HFF-Myc (cell line): ENCODE measurements at regions not wholly inside any gene's neighbourhood (a gene's known extent, or its start where the extent isn't known, plus 50 kb on each side); places are given as distances from the start of the nearest gene placed in this dataset.

ENCODE experiments used
- DNase-seq: peaks from one replicate; pipeline ENCODE4 v3.0.0-alpha.2; 2011; ENCODE audit warnings: low read depth; ENCODE audit errors: extremely low read depth
- H3K4me3 ChIP-seq: replicated peaks from 2 replicates; pipeline ENCODE4 v1.5.1; 2011; ENCODE audit warnings: low read depth, mild to moderate bottlenecking, control low read depth, low read length
- TF ChIP-seq, protein P1 (sequence below): IDR thresholded peaks from 2 replicates; pipeline ENCODE4 v1.5.1; 2012; ENCODE audit warnings: mild to moderate bottlenecking, low read depth, low read length, control low read depth; ENCODE audit errors: missing control alignments

DNA sequence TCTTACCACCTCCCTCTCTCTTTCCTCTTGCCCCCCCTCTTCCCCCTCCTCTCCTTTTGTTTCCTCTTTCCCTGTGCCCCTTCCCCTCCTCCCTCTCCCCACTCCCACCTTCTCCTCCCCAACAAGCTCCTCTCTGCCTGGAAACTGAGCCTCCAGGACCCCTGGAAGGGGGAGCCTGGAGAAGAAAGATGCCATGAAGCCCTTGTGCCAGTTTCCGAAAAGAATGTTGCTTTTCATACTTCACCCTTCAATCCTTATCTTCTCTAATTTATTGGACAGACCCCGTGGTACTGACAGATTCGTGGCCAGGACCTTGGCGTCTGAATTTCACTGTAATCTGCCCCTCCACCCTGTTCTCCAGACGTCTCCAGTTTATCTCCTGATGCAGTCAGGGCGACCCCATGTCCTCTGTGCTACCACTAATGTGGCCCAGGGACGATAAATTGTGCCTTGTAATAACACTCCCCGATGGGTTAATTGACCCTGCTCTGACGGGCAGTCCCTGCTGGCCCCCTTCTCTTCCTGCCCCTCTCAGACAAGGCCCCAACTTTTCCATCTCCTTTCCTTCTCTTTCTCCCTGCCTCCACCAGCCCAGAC lies 138.4 kb upstream of the GSE1 start:
- no peak for DNase-seq

DNA sequence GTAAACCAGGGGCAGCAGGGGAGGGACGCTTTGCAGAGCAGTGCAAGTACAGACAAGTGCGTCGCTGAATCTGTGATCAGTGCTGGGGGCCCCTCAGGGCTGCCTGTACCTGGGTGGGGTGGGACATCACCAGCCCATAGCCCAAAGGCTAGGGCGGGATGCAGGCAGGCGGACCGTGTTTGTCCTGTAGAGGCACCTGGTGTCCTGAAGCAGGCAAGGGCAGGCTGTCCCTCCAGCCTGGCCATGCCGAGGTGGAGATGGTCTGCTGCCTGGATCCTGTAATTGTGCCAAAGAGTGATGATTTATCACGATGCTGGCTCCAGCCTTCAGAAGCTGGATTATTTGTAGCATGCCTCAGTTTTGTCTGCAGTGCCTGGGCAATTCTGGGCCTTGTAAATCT lies 137.9 kb upstream of the GSE1 start:
- no peak for DNase-seq
- TF ChIP-seq, protein P1, sequence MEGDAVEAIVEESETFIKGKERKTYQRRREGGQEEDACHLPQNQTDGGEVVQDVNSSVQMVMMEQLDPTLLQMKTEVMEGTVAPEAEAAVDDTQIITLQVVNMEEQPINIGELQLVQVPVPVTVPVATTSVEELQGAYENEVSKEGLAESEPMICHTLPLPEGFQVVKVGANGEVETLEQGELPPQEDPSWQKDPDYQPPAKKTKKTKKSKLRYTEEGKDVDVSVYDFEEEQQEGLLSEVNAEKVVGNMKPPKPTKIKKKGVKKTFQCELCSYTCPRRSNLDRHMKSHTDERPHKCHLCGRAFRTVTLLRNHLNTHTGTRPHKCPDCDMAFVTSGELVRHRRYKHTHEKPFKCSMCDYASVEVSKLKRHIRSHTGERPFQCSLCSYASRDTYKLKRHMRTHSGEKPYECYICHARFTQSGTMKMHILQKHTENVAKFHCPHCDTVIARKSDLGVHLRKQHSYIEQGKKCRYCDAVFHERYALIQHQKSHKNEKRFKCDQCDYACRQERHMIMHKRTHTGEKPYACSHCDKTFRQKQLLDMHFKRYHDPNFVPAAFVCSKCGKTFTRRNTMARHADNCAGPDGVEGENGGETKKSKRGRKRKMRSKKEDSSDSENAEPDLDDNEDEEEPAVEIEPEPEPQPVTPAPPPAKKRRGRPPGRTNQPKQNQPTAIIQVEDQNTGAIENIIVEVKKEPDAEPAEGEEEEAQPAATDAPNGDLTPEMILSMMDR = no peak

More for the DNA sequence above, 138.4 kb upstream of the GSE1 start:
- H3K4me3 ChIP-seq = no peak overlapping the region
- TF ChIP-seq, protein P1 = no peak

DNA sequence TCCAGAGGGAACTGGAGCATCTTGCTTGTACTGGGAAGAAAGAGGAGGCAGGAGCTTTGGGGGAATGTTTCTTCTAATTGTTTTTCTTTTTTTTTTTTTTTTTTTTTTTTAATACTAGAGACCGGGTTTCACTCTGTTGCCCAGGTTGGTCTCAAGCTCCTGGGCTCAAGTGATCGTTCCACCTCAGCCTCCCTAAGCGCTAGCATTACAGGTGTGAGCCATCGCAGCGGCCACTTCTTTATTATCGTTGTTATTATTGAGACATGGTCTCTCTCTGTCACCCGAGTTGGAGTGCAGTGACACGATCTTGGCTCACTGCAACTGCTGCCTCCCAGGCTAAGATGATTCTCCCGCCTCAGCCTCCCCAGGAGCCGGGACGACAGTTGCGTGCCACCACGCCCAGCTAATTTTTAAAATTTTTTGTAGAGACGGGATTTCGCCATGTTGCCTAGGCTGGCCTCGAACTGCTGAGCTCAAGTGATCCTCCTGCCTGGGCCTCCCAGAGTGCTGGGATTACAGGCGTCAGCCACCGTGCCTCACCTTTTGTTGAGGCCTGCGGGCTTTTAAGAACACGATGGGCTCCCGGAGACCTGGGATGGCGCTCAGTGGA lies 137.3 kb upstream of the GSE1 start:
- no peak for DNase-seq
- no peak overlapping the region for H3K4me3 ChIP-seq
- TF ChIP-seq, protein P1 = no peak

More for the DNA sequence above, 137.9 kb upstream of the GSE1 start:
- no peak overlapping the region for H3K4me3 ChIP-seq

DNA sequence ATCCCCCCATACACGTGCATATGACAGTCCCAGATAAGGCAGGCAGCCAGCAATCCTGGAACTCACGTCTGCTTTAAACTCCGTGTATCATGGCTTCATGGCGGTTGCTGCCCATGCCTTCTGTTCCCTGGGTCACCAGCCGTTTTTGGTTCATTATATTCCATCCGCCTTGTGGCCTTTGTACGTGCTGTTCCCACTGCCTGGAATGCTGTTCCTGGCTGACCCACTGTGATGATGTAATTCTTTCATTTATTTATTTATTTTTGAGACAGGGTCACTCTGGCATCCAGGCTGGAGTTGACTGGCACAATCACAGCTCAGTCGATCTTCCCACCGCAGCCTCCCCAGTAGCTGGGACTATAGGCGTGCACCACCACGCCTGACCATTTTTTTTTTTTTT lies 136.7 kb upstream of the GSE1 start:
- H3K4me3 ChIP-seq = no peak overlapping the region
- no peak for DNase-seq
- TF ChIP-seq, protein P1 = no peak

DNA sequence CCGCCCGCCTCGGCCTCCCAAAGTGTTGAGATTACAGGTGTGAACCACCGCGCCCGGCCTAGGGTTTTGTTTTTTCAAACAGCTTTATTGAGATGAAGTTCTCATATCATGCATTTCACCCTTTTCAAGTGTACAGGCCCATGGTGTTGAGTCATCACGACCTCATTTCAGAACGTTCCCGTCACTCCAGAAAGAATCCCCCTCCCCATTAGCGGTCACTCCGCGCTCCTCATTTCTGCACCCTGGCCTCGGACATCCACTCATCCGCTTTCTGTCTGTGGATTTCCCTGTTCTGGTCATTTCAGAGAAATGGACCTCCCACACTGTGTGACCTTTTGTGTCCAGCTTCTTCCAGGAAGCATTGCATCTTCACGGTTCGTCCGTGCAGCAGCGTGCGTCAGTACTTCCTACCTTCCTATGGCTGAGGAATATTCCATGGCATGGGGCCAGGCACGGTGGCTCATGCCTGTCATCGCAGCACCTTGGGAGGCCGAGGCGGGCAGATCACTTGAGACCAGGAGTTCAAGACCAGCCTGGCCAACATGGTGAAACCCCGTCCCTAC lies 135.2 kb upstream of the GSE1 start:
- TF ChIP-seq, protein P1 = no peak
- no peak for DNase-seq
- no peak overlapping the region for H3K4me3 ChIP-seq

DNA sequence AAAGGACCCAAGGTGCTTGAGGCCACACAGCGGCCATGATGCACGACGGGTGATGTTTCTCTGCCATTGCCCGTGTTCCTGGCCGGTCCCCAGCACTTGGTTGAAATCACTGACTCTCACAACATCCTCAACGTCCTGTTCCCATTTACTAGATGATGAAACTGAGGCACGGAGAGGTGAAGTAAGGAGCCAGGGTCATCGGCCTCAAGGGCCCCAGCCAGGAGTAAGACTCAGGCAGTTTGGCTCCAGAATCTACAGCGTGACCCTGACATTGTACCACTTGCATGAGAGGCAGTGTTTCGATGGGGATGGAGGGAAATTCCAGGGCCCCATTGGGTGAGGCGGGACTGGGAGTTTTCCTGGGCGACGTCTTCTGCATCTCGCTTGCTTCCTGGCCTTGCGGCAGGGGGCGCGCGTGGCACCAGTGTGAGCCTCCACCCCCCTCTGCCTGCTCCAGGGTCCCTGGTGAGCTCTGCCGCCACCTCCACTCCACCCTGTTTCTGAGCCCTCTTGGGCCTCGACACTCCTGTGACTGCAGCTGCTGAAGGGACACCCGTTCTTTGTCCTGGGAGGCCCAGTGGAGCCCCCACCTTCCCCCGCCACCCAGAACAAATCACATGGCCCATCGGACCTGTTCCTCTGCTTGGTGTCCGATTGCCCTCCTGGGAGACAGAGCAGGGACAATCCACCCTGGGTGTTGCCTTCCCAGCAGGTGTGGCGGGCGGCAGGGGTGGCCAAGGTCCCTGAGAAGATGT lies 133.0 kb upstream of the GSE1 start:
- TF ChIP-seq, protein P1 = no peak
- DNase-seq = no peak
- no peak overlapping the region for H3K4me3 ChIP-seq
